ENCODE measurements at regions not wholly inside any gene's neighbourhood (a gene's known extent, or its start where the extent isn't known, plus 50 kb on each side); places are given as distances from the start of the nearest gene placed in this dataset.
A peak's percentile ranks its signal among the peaks of the same experiment; 100 is the strongest.

DNA sequence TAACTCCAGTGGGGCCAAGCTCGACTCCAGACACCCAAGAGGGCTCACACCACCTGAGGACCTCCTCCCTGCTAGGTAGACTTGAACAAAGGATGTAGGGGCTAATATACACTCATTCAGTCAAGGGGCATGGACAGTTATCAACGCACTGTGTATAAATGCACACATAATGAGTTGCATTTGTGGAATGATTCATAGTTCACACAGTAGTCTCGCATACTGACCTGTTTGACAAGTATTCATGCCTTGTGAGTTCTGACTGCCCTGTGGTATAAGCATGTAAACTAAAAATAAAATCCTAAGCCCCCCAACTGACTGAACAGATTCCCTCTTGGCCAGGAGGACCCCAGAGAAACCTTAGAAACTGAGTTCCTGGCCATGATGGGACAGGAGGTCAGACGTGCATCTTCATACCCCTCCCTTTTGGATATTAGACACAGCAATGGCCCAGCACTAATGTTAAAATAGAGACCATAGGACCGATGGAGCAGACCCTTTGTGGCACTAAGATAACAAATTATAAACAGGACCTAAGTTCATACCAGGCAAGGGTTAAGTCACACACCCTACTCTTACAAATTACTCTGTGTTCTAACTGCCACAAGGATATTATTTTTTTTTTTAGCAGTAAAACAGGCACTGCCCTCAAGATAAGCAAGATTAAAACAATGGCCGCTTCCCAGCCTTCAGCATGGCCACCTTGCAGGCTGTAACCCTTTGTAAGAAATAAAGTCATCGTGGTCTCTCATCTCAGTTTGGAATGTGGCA lies 124.4 kb downstream of the TTLL2 start:
- Histone ChIP-seq H3K9me3 (no peaks in the 10 kb centered on the region), H3K4me3 (no peak overlapping the region), H3K4me1 (no peaks in the 10 kb centered on the region), H3K36me3 (no peaks in the 10 kb centered on the region), H3K27ac (no peak overlapping the region), H3K27me3 (no peaks in the 10 kb centered on the region)
- 88% methylated on average over 7 of the region's 7 CpGs for WGBS
- no peak for DNase-seq (ENCODE audit: low spot score in 2 of 2)
- TF ChIP-seq EP300 (IDR thresholded peaks at IDR 0.05) = no peak
- TF ChIP-seq, protein P1, sequence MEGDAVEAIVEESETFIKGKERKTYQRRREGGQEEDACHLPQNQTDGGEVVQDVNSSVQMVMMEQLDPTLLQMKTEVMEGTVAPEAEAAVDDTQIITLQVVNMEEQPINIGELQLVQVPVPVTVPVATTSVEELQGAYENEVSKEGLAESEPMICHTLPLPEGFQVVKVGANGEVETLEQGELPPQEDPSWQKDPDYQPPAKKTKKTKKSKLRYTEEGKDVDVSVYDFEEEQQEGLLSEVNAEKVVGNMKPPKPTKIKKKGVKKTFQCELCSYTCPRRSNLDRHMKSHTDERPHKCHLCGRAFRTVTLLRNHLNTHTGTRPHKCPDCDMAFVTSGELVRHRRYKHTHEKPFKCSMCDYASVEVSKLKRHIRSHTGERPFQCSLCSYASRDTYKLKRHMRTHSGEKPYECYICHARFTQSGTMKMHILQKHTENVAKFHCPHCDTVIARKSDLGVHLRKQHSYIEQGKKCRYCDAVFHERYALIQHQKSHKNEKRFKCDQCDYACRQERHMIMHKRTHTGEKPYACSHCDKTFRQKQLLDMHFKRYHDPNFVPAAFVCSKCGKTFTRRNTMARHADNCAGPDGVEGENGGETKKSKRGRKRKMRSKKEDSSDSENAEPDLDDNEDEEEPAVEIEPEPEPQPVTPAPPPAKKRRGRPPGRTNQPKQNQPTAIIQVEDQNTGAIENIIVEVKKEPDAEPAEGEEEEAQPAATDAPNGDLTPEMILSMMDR (IDR thresholded peaks at IDR 0.05) = no peak
- no peak for TF ChIP-seq POLR2AphosphoS5 (IDR thresholded peaks at IDR 0.05)
- TF ChIP-seq POLR2A (IDR thresholded peaks at IDR 0.05) = no peak

DNA sequence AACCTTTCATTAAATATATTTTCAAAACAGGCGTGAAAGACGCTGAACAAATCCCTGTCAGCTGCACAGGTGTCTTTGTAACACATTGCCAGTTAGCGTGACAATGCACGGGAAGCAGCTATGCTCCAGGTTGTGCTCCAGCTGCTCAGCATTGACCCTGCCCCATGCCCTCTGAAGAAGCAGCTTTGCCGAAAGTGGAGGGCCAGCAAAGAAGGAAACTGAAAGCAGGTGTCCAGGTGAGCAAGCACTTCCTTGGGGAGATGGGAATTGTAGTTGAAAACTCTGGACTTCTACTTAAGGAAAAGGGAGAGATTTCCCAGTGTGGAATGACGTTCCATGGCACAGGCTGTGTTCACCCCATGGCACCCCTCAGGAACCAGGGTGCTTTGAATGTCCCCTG lies 125.7 kb downstream of the TTLL2 start:
- Histone ChIP-seq H3K36me3 (no peaks in the 10 kb centered on the region), H3K27ac (no peak overlapping the region), H3K27me3 (no peaks in the 10 kb centered on the region), H3K9me3 (no peaks in the 10 kb centered on the region), H3K4me1 (no peaks in the 10 kb centered on the region), H3K4me3 (no peak overlapping the region)
- DNase-seq (ENCODE audit: low spot score in 2 of 2) = peak in 1 of 2 donors; percentile 32
- no peak for TF ChIP-seq POLR2A (IDR thresholded peaks at IDR 0.05)
- TF ChIP-seq, protein P1 (IDR thresholded peaks at IDR 0.05) = no peak
- TF ChIP-seq EP300 (IDR thresholded peaks at IDR 0.05) = no peak
- no peak for TF ChIP-seq POLR2AphosphoS5 (IDR thresholded peaks at IDR 0.05)
- 82% methylated on average over 6 of the region's 6 CpGs for WGBS

DNA sequence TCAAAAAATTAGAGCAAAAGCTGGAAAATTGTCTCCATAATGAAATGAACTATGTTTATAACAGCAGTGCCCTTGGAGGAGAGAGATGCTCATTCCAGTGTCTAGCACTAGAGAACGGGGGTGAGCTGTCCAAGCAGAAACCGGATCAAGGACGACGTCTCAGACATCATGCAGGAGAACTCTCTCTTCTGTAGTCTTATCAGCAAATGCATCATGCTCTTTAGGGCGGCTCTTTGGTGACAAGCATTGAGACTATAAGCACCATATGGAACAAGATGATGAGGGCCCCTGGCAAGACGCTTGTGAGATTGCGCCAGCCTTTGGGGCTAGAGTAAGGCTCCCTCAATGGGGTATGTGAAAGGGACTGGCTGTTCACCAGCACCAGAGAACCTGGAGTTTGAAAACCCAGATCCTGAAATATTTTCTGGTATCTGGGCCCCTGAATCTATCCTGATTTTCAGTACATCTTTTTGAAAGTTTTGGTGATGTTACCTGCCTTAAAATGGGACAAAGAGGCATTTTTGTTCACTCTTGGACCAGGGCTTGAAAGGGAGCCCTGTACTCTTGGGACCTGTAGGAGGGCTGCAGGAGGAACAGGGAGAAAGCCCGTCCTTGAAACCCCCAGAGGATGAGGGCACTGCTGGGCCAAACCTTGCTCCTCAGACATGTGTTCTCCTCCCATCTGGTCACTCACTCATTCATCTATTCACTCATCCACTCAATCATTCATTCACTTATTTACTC lies 127.6 kb downstream of the TTLL2 start:
- Histone ChIP-seq H3K36me3 (no peaks in the 10 kb centered on the region), H3K4me1 (no peaks in the 10 kb centered on the region), H3K4me3 (no peak overlapping the region), H3K27ac (no peak overlapping the region), H3K9me3 (no peaks in the 10 kb centered on the region), H3K27me3 (peaks cover 6% of the 10 kb centered on the region)
- 78% methylated on average over 8 of the region's 8 CpGs for WGBS
- peak in 1 of 2 donors; percentile 16 for DNase-seq (ENCODE audit: low spot score in 2 of 2)
- TF ChIP-seq POLR2AphosphoS5 (IDR thresholded peaks at IDR 0.05) = no peak
- TF ChIP-seq, protein P1 (IDR thresholded peaks at IDR 0.05) = no peak
- TF ChIP-seq POLR2A (IDR thresholded peaks at IDR 0.05) = no peak
- TF ChIP-seq EP300 (IDR thresholded peaks at IDR 0.05) = no peak

DNA sequence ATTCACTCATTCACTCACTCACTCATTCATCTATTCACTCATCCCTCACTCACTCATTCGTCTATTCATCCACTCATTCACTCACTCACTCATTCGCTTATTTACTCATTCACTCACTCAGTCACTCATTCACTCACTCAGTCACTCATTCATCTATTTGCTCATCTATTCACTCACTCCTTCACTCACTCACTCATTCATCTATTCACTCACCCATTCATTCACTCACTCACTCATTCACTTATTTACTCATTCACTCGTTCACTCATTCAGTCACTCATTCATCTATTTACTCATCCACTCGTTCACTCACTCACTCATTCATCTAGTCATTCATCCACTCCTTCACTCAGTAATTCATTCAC lies 128.2 kb downstream of the TTLL2 start:
- TF ChIP-seq POLR2A (IDR thresholded peaks at IDR 0.05) = no peak
- TF ChIP-seq POLR2AphosphoS5 (IDR thresholded peaks at IDR 0.05) = no peak
- TF ChIP-seq, protein P1 (IDR thresholded peaks at IDR 0.05) = no peak
- no peak for TF ChIP-seq EP300 (IDR thresholded peaks at IDR 0.05)
- no peaks in the 10 kb centered on the region for H3K4me1 ChIP-seq
- no peak overlapping the region for H3K27ac ChIP-seq
- H3K27me3 ChIP-seq = peaks cover 9% of the 10 kb centered on the region
- H3K4me3 ChIP-seq = no peak overlapping the region
- no peak for DNase-seq (ENCODE audit: low spot score in 2 of 2)
- WGBS = 88% methylated on average over 4 of the region's 4 CpGs
- H3K36me3 ChIP-seq = no peaks in the 10 kb centered on the region
- H3K9me3 ChIP-seq = no peaks in the 10 kb centered on the region

DNA sequence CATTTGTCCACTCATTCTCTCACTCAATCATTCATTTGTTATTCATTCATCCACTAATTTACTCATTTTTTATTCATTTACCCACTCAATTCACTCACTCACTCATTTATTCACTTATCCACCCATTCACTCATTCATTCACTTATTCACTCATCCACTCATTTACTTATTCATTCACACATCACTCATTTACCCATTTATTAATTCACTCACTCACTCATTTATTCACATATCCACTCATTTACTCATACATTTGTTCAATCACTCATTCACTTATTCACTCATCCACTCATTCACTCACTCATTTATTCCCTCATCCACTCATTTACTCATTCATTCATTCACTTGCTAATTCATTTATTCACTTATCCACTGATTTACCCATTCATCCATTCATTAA lies 129.1 kb downstream of the TTLL2 start:
- no peak for DNase-seq (ENCODE audit: low spot score in 2 of 2)
- H3K36me3 ChIP-seq = no peaks in the 10 kb centered on the region
- TF ChIP-seq POLR2A (IDR thresholded peaks at IDR 0.05) (no peak), POLR2AphosphoS5 (IDR thresholded peaks at IDR 0.05) (no peak), EP300 (IDR thresholded peaks at IDR 0.05) (no peak)
- TF ChIP-seq, protein P1 (IDR thresholded peaks at IDR 0.05) = no peak
- no peak overlapping the region for H3K27ac ChIP-seq
- no peak overlapping the region for H3K4me3 ChIP-seq
- peaks cover 15% of the 10 kb centered on the region for H3K27me3 ChIP-seq
- no peaks in the 10 kb centered on the region for H3K4me1 ChIP-seq
- H3K9me3 ChIP-seq = no peaks in the 10 kb centered on the region

All from suprapubic skin (tissue), 4 donors.